ENCODE measurements at regions not wholly inside any gene's neighbourhood (a gene's known extent, or its start where the extent isn't known, plus 50 kb on each side); places are given as distances from the start of the nearest gene placed in this dataset.

DNA sequence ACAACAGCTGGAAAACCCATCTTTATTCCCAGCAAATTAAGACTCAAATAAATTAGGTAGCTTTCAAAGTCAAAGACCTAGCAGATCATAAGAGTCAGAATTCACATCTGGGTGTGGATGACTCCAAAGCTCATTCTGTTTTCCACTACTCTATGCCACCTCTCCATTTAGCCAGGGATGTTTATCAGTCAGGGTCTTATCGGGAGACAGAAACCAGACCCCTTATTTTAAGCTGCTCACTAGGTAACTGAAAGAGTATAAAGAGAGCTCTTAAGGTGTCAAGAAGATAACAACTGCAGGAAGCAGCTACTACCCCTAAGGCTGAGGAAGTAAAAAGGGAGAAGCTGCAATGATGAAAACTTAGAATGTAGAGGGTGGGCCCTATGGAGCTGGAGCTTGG lies 333.7 kb upstream of the KLF3 start:
- TF ChIP-seq CTCF (IDR thresholded peaks at IDR 0.05; ENCODE audit: low read length), result no peak
- TF ChIP-seq EZH2 (IDR thresholded peaks at IDR 0.05; ENCODE audit: borderline replicate concordance, low read length), result no peak

Measured in OCI-LY1 (cell line).